Germinal center (tissue), 1 donor: ENCODE measurements at regions not wholly inside any gene's neighbourhood (a gene's known extent, or its start where the extent isn't known, plus 50 kb on each side); places are given as distances from the start of the nearest gene placed in this dataset.
"Not testable (repeated sequence)": the region's sequence is repeated elsewhere in the genome, so short reads cannot be mapped to it uniquely, and the experiment has no call there.

Experiments
- DNase-seq: peaks from one replicate; pipeline ENCODE4 v3.0.0; 2012; ENCODE audit warnings: mixed read lengths, low spot score

DNA sequence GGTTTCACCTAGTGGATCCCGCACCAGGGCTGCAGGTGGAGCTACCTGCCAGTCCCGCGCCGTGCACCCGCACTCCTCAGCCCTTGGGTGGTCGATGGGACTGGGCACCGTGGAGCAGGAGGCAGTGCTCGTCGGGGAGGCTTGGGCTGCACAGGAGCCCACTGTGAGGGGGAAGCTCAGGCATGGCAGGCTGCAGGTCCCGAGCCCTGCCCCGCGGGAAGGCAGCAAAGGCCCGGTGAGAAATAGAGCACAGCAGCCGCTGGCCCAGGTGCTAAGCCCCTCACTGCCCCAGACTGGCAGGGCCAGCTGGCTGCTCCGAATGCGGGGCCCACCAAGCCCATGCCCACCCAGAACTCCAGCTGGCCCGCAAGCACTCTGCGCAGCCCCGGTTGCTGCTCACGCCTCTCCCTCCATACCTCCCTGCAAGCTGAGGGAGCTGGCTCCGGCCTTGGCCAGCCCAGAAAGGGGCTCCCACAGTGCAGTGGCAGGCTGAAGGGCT lies 872.7 kb downstream of the PCDH17 start:
- not testable (repeated sequence) for DNase-seq

DNA sequence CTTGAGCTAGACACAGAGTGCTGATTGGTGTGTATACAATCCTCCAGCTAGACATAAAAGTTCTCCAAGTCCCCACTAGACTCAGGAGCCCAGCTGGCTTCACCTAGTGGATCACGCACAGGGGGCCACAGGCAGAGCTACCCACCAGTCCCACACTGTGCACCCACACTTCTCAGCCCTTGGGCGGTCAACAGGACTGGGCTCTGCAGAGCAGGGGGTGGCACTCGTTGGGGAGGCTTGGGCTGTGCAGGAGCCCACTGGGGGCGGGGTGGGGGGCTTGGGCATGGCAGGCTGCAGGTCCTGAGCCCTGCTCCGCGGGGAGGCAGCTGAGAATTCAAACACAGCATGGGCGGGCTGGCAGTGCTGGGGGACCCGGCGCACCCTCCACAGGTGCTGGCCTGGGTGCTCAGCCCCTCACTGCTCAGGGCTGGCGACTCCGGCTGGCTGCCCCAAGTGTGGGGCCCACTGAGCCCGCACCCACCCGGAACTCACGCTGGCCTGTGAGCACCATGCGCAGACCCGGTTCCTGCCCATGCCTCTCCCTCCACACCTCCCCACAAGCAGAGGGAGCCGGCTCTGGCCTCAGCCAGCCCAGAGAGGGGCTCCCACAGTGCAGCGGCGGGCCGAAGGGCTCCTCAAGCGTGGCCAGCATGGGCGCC lies 873.8 kb downstream of the PCDH17 start:
- DNase-seq = not testable (repeated sequence)

DNA sequence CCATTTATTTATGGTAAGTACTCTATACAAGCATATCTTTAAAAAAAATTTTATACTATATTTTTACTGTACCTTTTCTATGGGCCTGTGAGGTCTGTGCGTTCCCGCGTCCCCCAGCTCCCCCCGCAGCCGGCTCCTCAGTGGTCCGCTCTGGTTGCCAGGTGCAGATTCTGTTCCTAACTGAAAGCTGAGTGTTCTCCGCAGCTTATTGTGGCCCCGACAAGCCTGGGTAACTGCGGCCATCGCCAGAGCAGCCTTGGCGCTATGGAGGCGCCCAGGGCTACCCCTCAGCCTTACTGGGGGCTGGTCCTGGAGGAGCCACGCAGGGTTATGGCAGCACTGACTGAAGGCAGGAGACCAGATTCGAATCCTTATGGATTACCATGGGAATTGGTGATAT lies 896.8 kb downstream of the PCDH17 start:
- no peak for DNase-seq

DNA sequence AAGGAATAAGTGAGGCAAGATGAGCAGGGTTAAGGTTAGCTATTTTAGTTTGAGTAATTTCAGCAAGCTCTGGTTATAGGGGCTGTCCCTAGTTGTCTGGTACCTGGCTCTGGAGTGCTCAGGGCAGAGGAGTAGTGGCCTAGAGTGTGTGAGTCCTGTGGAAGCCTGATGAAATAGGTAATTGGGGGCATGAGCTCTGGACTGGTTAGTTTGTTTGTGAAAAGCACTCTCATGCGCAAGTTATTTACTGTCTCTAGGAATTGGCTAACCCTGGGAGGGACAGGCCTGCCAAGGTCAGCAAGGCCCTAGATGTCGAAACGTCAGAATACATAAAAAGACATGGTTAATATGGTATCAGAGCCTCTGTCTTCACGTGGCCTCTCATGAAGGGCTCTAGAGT lies 900.1 kb downstream of the PCDH17 start:
- DNase-seq = no peak

GRCh38 chr13:58542530-58542929 lies 911.0 kb downstream of the PCDH17 start:
- DNase-seq = no peak

DNA sequence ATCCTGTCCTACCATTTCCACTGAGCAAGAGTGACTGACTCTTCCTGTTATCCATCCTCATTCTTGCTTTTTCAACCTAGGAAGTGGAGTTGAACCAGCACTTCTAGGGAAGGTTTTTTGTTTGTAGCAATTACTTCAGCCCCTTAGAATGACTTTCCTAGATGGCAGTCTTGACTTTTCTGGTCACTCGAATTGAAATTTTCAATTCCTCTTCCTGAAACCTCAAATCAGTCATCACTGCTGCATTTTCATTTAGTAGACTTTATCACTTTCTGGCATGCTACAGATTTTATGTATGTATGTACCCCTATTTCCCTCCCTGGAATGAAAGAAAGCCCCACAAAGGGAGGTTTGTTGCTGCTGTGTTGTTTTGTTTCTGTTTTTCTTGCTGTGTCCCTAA lies 915.9 kb downstream of the PCDH17 start:
- DNase-seq = no peak

- no peak for DNase-seq
These were observed 934.6 kb downstream of the PCDH17 start for GRCh38 chr13:58566176-58566575.

GRCh38 chr13:58573743-58574142 lies 942.2 kb downstream of the PCDH17 start:
- DNase-seq = no peak

GRCh38 chr13:58574791-58575190 lies 943.2 kb downstream of the PCDH17 start:
- DNase-seq = no peak

DNA sequence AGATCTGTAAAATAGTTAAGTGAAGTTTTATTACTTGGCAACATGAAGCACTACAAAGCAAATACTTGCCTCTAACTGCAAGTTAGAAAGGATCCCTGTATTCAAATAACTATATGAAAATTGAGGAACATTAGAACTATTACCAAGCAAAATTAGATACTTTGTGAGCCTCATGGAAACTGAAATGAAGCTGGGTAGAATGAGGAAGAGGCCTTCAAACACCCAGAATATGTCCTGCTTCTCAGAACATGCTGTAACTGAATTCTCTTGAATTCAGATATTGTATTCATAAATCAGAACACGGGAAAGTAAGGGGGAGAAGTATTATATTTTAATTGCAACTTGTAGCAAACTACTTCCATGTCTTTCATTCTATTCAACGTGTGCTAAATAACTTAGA lies 947.9 kb downstream of the PCDH17 start:
- no peak for DNase-seq

DNA sequence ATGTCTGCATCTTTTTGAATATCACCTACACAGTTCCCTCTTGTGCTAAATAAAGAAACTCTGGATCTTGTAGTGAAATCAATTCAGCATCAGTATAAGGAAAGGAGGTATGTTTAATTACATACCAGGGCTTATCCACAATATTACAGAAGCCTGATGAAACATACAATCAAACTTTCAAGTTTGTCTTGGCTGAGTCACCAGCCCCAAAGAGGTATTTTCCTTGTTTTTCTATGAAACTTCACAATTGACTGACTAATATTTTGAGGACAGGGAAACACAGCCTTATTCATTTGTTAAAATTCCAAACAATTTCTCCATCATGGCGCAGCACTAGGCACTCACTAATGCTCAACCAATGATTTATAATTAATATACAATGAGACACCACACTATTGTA lies 952.4 kb downstream of the PCDH17 start:
- no peak for DNase-seq

DNA sequence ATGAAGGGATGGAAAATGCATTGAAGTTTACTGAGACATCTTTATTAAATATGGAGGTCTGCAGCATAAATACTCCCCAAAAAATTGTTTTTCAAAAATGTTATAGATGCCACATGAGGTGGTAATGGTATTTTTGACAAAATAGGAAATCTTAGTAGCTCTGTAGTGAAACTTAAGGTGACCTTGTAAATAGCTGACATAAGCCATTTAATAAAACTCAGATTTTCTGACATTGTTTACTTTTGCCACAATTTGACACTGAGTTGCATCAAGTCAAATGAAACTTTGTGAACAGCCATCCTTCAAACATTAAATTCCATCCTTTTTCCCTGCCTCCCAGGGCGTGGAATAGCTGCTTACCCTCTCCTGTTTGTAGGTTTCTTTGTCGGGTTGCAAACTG lies 953.1 kb downstream of the PCDH17 start:
- DNase-seq = no peak

- no peak for DNase-seq
These were observed 955.6 kb downstream of the PCDH17 start for GRCh38 chr13:58587183-58587582.

DNA sequence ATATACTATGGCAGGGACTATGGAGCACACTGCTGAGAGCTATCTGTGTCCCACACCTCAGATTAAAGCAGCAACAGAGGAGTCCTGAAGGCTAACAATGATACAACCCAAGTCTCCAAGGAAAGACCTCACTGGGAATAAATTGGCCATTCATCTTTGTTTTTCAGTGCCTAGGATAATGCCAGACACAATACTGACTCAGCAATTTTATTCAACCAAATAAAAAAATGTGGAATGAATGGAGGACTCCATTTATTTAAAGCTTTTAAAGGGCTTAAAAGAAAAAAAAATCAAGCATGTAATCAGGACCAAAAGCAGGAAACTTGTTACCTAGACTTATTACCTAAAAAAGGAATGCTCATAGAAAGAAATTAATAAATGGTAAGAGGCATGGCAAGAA lies 960.5 kb downstream of the PCDH17 start:
- no peak for DNase-seq

- no peak for DNase-seq
These were observed 961.2 kb downstream of the PCDH17 start for GRCh38 chr13:58592786-58593185.

DNA sequence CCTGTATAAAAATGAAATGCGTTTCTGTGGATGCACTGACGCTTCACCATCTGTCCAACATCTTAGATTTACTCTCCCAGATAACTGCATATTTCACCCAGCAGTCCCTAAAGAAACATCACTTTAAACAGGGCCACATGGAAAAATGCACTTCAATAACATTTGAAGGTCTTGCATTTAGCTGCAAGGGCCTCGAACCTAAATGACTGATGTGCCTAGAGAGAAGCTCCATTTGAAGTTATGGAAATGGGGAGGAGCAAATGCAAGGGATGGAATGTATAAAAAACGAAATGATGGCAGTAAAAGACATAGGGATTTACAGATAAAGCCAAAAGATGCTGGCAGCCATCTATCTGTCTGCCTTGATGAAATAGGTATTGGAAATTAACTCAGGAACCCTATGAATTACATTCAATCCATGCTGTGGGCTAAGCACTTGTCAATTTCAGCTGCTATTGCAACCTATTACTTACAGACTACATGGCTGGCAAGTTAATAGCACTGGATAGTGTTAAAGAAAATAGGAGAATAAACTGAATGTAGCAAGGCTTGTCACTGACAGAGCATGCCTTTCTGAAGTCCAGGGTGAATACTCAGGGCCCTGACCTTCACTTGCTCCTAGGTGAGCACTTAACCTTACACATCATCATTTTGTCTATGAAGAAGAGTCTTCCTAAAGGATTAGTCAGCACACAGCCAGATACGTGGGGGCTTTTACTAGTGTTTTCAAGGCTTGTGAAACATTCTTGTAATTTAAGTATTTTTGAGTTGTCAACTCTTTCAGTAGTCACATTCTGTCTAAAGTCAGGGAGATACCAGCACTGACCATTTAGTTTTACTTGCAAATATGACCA lies 963.4 kb downstream of the PCDH17 start:
- DNase-seq = no peak

DNA sequence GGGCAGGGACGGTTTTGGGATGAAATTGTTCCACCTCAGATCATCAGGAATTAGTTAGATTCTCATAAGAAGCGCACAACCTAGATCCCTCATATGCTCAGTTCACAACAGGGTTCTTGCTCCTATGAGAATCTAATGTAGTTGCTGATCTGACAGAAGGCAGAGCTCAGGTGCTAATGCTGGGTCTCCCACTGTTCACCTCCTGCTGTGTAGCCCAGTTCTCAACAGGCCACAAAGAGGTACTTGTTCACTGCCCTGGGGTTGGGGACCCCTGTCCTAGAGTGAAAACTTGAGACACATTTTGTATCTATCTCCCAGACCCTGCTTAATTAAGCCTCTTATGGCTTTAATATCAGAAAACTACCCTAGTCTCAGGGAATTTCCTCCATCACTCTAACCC lies 966.0 kb downstream of the PCDH17 start:
- DNase-seq = no peak

DNA sequence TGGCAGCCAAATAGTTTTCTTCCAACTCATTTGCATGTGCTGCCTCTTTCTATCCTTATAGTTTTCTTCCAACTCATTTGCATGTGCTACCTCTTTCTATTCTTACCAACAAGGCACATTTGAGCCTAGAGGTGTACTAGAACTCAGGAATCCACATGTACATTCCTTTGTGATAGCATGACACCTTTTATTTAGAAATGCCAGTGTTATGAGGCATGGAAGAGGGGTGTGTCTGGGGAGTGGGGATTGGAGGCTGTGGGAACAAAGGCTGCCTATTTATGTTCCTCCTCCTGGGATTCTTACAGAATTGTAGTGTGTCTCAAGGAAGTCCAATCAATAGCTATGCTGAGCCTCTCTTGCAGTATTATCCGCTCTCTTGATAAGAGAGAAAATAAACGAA lies 966.7 kb downstream of the PCDH17 start:
- DNase-seq = no peak

GRCh38 chr13:58611117-58611516 lies 979.6 kb downstream of the PCDH17 start:
- no peak for DNase-seq

DNA sequence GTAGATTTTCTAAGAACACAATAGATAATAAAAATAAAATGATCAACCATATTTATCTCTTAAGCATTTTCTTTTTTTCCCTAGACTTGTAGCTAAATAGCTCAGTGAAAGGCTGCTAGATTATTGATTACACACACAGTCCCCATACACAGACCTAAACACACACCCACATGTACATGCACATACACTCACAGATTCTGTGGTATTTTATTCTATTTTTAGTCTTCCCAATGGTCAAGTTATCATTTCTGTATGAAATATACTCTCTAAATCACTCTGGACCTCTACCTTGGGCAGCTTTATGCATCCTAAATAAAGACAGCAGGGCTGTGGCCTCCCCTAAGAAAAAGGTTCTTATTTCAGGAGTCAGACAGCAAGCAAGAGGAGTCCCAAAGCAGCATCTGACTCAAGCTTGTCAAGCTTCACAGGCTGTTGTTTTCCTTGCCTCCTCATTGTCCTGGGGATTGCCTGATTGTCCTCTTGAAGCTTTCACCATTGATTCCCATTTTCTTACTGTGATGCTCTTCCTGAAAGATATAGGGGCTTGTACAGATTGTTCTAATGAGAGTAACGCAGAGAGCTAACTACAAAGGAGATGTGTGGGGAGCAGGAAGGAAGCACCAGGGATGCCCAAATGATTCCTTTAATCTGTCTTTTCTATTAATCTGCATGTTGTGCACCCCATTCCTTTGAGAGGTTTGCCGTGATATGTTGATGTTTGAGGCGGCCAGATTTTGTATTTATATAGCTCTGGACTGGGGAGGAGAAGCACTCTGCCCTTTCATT lies 986.5 kb downstream of the PCDH17 start:
- no peak for DNase-seq

DNA sequence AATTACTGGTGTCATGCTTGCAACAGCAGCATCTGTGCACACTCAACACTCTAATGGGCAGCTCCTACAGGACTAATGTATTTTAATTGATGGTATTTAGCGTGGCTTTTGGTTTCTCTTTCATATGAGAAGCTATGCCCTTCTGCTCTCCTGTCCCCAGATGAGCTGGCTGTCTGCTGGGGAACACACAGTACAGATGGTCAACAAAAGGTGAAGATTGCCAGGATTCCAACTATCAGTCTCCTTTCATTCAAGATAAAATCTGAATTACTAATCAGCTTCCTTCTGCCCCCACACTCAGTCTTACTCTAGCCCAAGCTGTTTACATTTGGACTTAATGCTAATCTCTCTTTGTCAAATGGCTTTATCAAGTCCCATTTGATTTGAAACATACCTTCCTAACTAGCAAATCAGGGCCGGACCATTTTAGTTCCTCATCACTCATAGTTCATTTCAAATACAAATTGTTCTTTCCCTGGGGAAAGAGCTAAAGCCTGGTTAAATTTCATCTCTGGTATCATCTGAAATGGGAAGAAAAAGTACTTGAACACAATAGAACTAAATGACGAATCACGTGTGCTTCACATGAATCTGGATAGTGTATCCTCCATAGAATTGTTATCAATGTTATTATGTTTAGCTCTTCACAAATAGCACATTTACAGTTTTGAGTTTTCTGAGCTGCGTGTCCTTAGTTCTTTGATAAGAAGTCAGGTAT lies 988.0 kb downstream of the PCDH17 start:
- DNase-seq = no peak

DNA sequence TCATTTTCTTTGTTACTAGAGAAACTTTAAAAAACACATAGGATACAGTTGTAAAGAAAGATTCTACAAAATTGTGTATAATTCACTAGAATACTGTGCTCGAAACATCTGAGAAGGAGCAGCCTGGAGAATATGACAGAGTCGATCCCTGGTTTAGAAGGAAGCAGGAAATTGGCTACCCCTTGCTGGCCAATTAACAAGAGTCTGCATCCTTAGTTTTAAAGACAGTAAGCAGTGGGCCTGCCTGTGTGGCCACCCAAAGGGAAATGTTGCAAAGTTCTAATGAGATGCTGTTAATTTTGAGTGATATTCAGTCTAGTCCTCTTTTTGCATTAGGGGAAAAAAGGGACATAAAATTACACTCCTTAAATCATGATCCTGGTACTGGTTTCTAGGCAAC lies 988.6 kb downstream of the PCDH17 start:
- DNase-seq = no peak
